ENCODE measurements at regions not wholly inside any gene's neighbourhood (a gene's known extent, or its start where the extent isn't known, plus 50 kb on each side); places are given as distances from the start of the nearest gene placed in this dataset.

GRCh38 chr2:128589681-128590080 is 271.0 kb upstream of the HS6ST1 start:
- Mint-ChIP-seq H3K36me3 (no peaks in the 10 kb centered on the region), H3K9me3 (no peaks in the 10 kb centered on the region), H3K27me3 (ENCODE audit: insufficient read depth, low read depth) (peaks cover 2% of the 10 kb centered on the region), H3K4me3 (no peak overlapping the region), H3K27ac (no peak overlapping the region), H3K4me1 (peaks cover 33% of the 10 kb centered on the region)
- no peak overlapping the region for H3K9ac ChIP-seq
- H3F3A ChIP-seq (ENCODE audit: low read depth) = no peaks in the 10 kb centered on the region
- DNase-seq (ENCODE audit: low spot score) = no peak
- H4K20me1 ChIP-seq (ENCODE audit: low read depth) = no peaks in the 10 kb centered on the region
- no peak overlapping the region for H2AFZ ChIP-seq (replicated peaks)
- peaks cover 9% of the 10 kb centered on the region for H3K4me1 ChIP-seq
- no peak overlapping the region for H3K27ac ChIP-seq
- no peaks in the 10 kb centered on the region for H3K79me2 ChIP-seq (ENCODE audit: low read depth)
- H3K27me3 ChIP-seq = no peaks in the 10 kb centered on the region
- H3K4me3 ChIP-seq = no peak overlapping the region
- no peaks in the 10 kb centered on the region for H3K36me3 ChIP-seq
- no peaks in the 10 kb centered on the region for H3K9me3 ChIP-seq (ENCODE audit: low read depth)
- H3K4me2 ChIP-seq = no peak overlapping the region
- no peak for TF ChIP-seq EZH2 (IDR thresholded peaks at IDR 0.05)
- no peak for TF ChIP-seq EZH2phosphoT487 (IDR thresholded peaks at IDR 0.05)
- TF ChIP-seq CTCF (IDR thresholded peaks at IDR 0.05) = peak; percentile 12

DNA sequence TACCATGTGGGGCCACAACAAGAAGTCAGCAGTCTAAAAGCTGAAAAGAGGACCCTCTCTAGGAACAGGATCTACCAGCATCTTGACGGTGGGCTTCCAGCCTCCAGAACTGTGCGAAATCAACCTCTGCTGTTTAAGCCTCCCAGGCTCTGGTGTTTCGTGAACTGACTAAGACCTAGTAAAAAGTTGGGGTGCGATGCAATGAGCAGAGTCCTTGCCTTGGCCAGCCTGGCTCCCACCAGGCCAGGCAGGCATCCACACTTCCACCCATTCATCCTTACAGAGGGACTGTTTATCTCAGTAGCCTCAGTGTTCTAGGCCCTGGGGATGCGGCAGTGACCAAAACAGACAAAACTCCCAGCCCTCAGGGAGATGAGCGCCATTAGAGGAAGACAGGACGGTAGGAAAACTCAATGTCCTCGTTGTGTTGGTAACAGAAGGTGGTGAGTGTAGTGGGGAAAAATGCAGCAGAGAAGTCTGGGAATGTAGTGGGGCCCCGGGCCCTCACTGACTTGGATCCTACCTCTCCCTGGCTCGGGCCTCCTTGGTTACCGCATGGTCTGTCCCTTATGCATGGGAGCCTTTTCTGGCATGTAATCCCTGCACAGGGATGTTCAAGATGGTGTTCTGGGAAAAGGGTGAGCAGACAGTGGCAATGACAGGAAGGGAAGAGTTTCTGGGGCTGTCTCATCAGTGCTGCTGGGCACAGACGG is 271.8 kb upstream of the HS6ST1 start:
- H3K4me1 Mint-ChIP-seq = peaks cover 40% of the 10 kb centered on the region
- Histone ChIP-seq H2AFZ (replicated peaks) (no peak overlapping the region), H3K9ac (no peak overlapping the region), H3K9me3 (ENCODE audit: low read depth) (no peaks in the 10 kb centered on the region), H3K4me1 (peaks cover 9% of the 10 kb centered on the region), H3K4me3 (no peak overlapping the region), H3K27ac (no peak overlapping the region), H3F3A (ENCODE audit: low read depth) (no peaks in the 10 kb centered on the region), H3K27me3 (no peaks in the 10 kb centered on the region), H3K36me3 (no peaks in the 10 kb centered on the region), H4K20me1 (ENCODE audit: low read depth) (no peaks in the 10 kb centered on the region), H3K4me2 (no peak overlapping the region), H3K79me2 (ENCODE audit: low read depth) (no peaks in the 10 kb centered on the region)
- TF ChIP-seq EZH2phosphoT487 (IDR thresholded peaks at IDR 0.05) = no peak
- TF ChIP-seq CTCF (IDR thresholded peaks at IDR 0.05) = no peak
- no peak for TF ChIP-seq EZH2 (IDR thresholded peaks at IDR 0.05)
- no peaks in the 10 kb centered on the region for H3K9me3 Mint-ChIP-seq
- no peaks in the 10 kb centered on the region for H3K36me3 Mint-ChIP-seq
- DNase-seq (ENCODE audit: low spot score) = no peak
- peaks cover 2% of the 10 kb centered on the region for H3K27me3 Mint-ChIP-seq (ENCODE audit: insufficient read depth, low read depth)
- no peak overlapping the region for H3K27ac Mint-ChIP-seq
- no peak overlapping the region for H3K4me3 Mint-ChIP-seq

- H3K9ac ChIP-seq = no peak overlapping the region
- TF ChIP-seq EZH2 (IDR thresholded peaks at IDR 0.05) = no peak
- no peak for TF ChIP-seq CTCF (IDR thresholded peaks at IDR 0.05)
- no peak for TF ChIP-seq EZH2phosphoT487 (IDR thresholded peaks at IDR 0.05)
- no peak overlapping the region for H3K4me2 ChIP-seq
- no peaks in the 10 kb centered on the region for H3K9me3 ChIP-seq (ENCODE audit: low read depth)
- DNase-seq (ENCODE audit: low spot score) = no peak
- H3K27ac ChIP-seq = no peak overlapping the region
- H3F3A ChIP-seq (ENCODE audit: low read depth) = no peaks in the 10 kb centered on the region
- Mint-ChIP-seq H3K9me3 (no peaks in the 10 kb centered on the region), H3K4me3 (no peak overlapping the region), H3K4me1 (peaks cover 44% of the 10 kb centered on the region), H3K36me3 (no peaks in the 10 kb centered on the region), H3K27ac (peak overlapping the region; percentile 98), H3K27me3 (ENCODE audit: insufficient read depth, low read depth) (peaks cover 2% of the 10 kb centered on the region)
- no peaks in the 10 kb centered on the region for H3K36me3 ChIP-seq
- H3K27me3 ChIP-seq = no peaks in the 10 kb centered on the region
- H3K4me3 ChIP-seq = no peak overlapping the region
- H2AFZ ChIP-seq (replicated peaks) = no peak overlapping the region
- no peaks in the 10 kb centered on the region for H3K79me2 ChIP-seq (ENCODE audit: low read depth)
- H3K4me1 ChIP-seq = peaks cover 9% of the 10 kb centered on the region
- no peaks in the 10 kb centered on the region for H4K20me1 ChIP-seq (ENCODE audit: low read depth)
Measured at GRCh38 chr2:128591022-128591860, 272.6 kb upstream of the HS6ST1 start.

Data from neural progenitor cell (in vitro differentiated cells).